Loucy (cell line): ENCODE measurements at regions not wholly inside any gene's neighbourhood (a gene's known extent, or its start where the extent isn't known, plus 50 kb on each side); places are given as distances from the start of the nearest gene placed in this dataset.

ENCODE experiments used
- EZH2phosphoT487 ChIP-seq: fragments of 200-600 bp; IDR thresholded peaks from 2 replicates; pipeline ENCODE4 v1.6.1; 2018; ENCODE audit warnings: antibody characterized with exemption, mild to moderate bottlenecking, moderate library complexity, borderline replicate concordance
- TF ChIP-seq, protein P1 (sequence below): fragments of 200-600 bp; sonication (generic); conservative IDR thresholded peaks from 2 replicates; pipeline ENCODE4 v1.5.1; 2014; ENCODE audit warnings: mild to moderate bottlenecking, antibody characterized with exemption, low read length

DNA sequence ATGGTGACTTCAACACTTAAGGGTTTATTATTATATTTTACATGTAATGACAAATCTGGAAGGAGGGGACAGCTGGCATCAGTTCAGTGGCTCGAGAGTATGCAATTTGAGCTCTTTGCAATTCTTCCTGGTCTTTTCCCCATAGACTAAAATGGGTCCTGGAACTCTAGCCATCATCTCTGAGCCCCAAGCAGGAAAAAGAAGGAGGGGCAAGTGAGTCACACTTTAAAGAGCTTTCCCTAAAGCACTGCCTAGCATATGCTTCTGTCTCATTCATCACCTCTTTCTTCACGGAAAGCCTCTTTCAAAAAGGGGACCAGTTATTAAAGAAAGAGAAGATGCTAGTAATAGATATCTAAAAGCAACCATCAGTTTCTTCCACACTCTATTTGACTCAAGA, 466.3 kb downstream of the ZIC1 start:
- TF ChIP-seq, protein P1, sequence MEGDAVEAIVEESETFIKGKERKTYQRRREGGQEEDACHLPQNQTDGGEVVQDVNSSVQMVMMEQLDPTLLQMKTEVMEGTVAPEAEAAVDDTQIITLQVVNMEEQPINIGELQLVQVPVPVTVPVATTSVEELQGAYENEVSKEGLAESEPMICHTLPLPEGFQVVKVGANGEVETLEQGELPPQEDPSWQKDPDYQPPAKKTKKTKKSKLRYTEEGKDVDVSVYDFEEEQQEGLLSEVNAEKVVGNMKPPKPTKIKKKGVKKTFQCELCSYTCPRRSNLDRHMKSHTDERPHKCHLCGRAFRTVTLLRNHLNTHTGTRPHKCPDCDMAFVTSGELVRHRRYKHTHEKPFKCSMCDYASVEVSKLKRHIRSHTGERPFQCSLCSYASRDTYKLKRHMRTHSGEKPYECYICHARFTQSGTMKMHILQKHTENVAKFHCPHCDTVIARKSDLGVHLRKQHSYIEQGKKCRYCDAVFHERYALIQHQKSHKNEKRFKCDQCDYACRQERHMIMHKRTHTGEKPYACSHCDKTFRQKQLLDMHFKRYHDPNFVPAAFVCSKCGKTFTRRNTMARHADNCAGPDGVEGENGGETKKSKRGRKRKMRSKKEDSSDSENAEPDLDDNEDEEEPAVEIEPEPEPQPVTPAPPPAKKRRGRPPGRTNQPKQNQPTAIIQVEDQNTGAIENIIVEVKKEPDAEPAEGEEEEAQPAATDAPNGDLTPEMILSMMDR = no peak
- TF ChIP-seq EZH2phosphoT487 = no peak
